HG02840 (cell line): ENCODE measurements at regions not wholly inside any gene's neighbourhood (a gene's known extent, or its start where the extent isn't known, plus 50 kb on each side); places are given as distances from the start of the nearest gene placed in this dataset.

ENCODE experiments used
- ATAC-seq: cut with Tn5 transposase; IDR thresholded peaks from one replicate; pipeline ENCODE4 v1.9.1; 2021; ENCODE audit warnings: mild to moderate bottlenecking, moderate library complexity, moderate number of reproducible peaks; ENCODE audit not compliant: unreplicated experiment, low FRiP score

GRCh38 chr21:25385341-25385740, 221.9 kb downstream of the MRPL39 start:
- no peak for ATAC-seq

GRCh38 chr21:25384782-25385181, 222.5 kb downstream of the MRPL39 start:
- no peak for ATAC-seq

- no peak for ATAC-seq
These were observed 223.7 kb downstream of the MRPL39 start for GRCh38 chr21:25383545-25383944.

DNA sequence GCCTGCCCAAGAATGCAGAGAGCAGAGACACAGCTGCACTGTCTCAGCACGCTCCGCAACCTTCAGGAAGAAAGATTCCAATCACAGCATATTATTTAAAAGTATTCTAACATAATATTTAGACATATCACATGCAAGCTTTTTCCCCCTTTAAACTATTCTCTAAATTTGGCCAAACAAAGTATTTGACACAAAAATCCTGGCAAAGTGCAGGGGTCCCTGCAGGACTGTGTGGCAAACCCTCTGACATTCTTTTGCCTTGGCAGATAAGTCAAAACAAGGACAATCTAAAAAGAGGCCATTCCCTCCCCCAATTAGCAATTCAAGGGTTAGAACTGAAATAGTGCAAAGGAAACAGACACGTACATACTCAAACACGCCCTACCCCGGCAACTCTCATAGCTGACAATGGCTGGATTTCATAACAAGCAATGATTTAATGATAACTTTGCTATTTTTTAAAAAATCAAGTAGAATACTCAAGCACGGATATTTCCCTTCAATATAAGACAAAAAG, 225.3 kb downstream of the MRPL39 start:
- ATAC-seq = no peak

GRCh38 chr21:25375675-25376074, 231.6 kb downstream of the MRPL39 start:
- no peak for ATAC-seq

GRCh38 chr21:25373126-25374082, 233.9 kb downstream of the MRPL39 start:
- ATAC-seq = no peak

DNA sequence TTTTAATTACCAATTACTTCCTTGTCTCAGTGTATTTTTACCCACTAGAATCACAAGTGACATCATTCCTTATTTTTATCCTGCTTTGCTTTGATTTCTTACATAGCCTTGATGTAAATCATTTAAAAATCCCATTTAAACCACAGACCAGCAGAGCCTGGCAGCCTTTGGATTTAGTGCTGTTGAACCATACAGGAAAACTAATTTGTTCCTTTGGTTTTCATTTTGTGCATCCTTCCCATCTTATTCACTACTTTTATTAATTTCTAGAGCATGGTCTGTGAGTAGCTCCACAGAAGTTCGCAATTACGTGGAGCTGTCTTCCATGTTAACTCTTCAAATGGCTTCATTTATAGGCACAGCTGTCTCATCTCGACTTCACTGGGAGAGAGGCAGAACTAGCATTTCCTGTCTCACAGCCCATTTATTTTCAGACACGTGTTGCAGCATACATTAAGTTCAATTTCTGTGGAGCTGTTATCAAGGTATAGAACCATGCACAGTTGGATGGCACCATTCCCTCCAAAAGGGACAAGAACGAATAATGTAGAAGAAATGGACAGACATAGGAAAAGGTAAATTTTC, 235.3 kb downstream of the MRPL39 start:
- ATAC-seq = no peak

DNA sequence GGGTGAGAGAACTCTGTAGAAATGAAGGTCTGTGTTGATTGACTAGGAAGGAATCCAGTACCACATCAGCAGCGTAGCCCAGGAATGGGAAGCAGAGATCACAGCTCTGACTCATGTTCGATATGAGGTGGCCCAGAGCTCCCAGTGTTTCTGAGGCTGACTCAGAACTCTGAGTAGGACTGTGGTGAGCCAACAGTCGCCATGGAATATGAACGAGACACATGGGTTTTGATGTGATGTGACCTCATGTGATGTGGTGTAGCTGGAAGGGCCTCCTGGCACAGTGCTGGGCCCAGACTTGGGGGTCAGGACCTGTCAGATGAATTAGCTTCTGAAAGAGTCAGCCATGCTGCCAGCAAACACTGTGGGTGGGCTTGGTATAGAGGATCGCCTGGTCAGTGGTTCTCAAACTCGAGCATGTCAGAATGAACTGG, 237.0 kb downstream of the MRPL39 start:
- ATAC-seq = no peak

DNA sequence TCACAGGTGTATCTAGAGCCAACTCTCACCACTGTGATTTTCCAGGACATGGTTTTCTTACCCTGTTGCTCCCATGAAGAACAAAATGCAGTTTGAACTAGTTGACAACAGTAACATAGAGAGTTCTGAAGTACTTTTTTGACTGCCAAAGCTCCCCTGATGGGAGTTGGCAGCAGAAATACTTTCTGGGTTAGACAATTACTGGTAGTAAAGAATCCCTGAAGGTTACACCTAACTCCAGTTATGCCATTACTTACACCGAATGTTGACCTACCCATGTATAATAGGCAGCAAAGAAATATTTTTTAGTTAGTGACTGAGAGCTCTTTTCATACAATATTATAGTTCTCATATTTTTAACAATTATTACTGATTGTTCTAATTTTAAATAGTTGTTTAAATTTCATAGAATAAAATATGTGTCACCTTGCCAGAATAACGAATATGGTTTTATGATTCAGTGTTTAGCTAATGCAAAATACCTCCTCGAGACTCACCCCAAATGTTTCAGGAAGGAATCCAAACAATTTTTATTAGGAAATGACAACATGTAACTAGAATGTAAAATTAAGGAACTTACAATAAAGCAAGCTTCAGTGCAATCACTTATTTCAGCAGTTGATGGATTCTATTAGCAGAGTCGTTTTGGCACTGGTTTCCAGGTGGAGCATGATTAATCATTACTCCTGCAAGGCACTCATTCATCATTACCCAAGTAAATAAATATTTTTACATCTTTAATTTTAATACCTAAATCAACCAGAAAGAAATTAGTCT, 237.6 kb downstream of the MRPL39 start:
- no peak for ATAC-seq

DNA sequence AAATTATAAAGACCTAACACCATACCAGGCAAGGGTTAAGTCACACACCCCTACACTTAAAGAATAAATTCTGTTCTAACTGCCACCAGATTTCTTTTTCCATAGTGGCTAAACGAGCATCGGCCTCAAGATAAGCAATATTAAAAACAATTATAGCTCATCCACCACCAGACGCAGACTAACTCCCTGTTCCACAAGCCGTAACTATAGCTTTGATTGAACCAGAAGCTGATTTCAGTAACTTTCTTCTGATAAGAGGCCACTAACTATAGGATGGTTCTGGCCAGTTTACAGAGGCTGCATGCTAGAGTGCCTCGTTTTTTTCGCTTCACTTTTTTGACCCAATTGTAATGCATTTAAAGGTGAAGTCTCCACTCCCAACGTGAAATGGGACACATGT, 238.8 kb downstream of the MRPL39 start:
- no peak for ATAC-seq

DNA sequence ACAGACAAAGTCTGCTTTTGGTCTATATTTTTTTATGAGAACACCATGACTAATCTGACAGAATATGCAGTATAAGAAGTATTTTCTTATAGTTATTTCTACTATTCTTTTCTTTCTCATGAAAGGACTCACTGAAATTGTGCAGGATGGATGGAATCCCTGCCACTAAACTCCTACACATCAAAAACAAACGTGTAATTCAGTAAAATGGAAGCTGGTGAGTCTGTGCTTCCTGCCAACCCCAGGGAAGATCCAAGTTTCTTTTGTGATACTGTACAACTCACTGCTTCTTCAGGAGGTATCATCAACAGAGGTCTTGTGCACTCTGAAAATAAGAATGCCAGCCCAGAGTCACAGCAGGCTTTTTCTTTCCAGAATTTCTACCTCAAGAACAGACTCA, 241.2 kb downstream of the MRPL39 start:
- ATAC-seq = no peak

DNA sequence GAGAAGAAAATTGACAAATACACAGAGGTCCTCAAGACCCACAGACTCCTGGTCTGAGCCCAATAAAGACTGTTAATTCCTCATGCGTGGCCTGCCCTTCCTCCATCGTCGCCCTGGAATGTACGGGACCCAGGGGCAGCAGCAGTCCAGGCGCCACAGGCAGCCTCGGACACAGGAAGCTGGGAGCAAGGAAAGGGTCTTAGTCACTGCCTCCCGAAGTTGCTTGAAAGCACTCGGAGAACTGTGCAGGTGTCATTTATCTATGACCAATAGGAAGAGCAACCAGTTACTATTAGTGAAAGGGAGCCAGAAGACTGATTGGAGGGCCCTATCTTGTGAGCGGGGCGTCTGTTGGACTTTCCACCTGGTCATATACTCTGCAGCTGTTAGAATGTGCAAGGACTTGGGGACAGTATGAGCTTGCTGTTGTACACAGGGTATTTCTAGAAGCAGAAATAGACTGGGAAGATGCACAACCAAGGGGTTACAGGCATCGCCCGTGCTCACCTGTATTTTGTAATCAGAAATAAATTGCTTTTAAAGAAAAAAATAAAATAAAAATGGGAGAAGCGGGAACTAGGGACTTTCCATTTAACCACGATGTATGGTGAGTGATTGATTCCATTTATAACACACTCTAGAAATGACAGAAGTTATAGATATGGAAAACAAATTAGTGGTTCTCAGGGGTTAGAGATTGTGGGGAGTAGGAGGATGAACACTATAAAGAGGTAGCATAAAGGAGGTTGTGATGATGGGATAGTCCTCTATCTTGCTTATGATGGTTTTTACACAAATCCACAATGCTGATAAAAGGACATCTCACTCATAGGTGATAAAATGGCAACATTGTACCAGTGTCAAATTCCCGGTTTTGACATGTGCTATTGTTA, 244.7 kb downstream of the MRPL39 start:
- no peak for ATAC-seq

GRCh38 chr21:25361765-25362164, 245.5 kb downstream of the MRPL39 start:
- no peak for ATAC-seq

GRCh38 chr21:25361097-25361496, 246.2 kb downstream of the MRPL39 start:
- ATAC-seq = no peak

DNA sequence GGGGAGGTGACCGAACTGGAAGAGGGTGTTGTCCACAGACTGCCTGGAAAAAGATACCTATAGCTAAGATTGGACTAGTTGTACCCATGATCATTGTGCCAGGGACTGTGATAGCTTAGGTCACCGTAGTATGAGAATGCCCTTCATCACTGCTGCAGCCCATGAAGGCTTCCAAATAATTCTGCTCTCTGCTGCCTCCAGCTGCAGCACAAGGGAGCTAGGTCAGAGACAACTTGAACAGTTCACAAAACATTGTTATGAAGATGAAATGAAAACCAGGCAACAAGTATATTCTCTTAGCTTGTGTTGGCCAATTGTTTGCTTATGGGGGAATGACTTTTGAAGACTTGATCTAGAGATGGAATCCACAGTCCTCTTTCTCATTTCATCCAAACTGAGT, 246.7 kb downstream of the MRPL39 start:
- ATAC-seq = no peak

- ATAC-seq = no peak
These were observed 247.6 kb downstream of the MRPL39 start for GRCh38 chr21:25359724-25360123.

- ATAC-seq = no peak
These were observed 257.2 kb downstream of the MRPL39 start for GRCh38 chr21:25350056-25350455.

DNA sequence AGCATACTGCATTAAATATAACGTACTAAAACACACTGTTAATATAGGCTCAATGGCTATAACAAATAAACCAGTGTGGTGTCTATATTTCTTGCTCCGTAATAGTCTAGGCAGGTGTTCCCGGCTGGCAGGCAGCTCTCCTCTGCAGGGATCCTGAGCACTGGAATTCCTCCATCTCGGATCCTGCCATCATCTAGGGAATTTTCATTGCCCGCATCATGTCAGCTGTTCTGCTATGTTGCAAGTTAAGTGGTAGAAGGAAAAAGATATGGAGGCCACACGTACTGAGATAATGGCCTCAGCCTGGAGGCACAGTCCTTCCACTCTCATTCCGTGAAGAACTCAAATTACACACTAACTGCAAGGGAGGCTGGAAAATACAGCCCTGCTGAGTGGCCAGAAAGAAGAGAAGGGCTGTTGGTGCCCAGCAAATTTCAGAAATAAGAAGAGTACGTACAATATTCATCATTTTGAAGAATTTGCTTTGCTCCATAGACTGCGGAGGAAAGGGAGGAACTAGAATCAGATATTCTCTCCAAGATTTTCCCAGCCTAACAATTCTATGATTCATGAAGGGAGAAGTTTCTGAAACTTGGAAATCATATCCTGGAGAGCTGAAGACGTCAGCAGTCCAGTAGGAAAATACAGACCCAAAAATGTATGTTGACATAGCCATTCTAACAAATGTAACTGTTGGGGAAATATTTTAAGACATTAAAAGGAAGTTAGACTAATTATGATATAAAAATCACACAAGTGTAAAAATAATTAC, 263.3 kb downstream of the MRPL39 start:
- ATAC-seq = no peak

DNA sequence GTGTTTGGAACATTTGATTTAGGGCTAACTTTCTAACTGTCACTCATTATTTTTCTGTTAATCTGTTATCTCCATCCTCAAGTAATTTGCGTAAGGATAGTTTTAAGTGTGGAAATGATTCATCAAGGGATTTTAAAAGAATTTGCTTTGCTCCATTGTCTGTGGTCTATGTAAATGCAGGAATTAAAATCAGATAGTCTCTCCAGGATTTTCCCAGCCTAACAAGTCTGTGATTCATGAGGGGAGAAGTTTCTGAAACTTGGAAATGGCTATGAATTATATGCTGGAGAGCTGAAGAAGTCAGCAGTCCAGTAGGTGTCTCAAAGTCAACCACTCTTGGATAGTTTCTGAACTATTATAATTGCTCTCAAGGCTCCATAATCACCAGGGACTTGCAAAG, 264.5 kb downstream of the MRPL39 start:
- no peak for ATAC-seq
